ENCODE measurements at regions not wholly inside any gene's neighbourhood (a gene's known extent, or its start where the extent isn't known, plus 50 kb on each side); places are given as distances from the start of the nearest gene placed in this dataset.

DNA sequence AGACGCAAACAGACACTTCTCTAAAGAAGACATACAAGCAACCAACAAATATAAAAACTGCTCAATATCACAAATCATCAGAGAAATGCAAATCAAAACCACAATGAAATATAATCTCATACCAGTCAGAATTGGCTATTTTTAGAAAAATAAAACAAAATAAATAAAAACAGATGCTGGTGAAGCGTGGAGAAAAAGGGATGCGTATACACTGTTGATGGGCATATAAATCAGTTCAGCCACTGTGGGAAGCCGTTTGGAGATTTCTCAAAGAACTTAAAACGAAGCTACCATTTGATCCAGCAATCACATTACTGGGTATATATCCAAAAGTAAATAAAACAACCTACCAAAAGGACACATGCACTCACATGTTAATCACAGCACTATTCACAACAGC lies 206.2 kb downstream of the HNMT start:
- in situ Hi-C loops (cut with HindIII; ENCODE audit: low sequenced_read_pairs), result no loop called here
- TF ChIP-seq, protein P1, sequence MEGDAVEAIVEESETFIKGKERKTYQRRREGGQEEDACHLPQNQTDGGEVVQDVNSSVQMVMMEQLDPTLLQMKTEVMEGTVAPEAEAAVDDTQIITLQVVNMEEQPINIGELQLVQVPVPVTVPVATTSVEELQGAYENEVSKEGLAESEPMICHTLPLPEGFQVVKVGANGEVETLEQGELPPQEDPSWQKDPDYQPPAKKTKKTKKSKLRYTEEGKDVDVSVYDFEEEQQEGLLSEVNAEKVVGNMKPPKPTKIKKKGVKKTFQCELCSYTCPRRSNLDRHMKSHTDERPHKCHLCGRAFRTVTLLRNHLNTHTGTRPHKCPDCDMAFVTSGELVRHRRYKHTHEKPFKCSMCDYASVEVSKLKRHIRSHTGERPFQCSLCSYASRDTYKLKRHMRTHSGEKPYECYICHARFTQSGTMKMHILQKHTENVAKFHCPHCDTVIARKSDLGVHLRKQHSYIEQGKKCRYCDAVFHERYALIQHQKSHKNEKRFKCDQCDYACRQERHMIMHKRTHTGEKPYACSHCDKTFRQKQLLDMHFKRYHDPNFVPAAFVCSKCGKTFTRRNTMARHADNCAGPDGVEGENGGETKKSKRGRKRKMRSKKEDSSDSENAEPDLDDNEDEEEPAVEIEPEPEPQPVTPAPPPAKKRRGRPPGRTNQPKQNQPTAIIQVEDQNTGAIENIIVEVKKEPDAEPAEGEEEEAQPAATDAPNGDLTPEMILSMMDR (IDR thresholded peaks at IDR 0.05; ENCODE audit: low read depth, low read length, missing control alignments), result no peak
- H3K4me3 ChIP-seq (ENCODE audit: low read depth, low read length), result no peak overlapping the region
- no peak for DNase-seq (ENCODE audit: low read depth)

DNA sequence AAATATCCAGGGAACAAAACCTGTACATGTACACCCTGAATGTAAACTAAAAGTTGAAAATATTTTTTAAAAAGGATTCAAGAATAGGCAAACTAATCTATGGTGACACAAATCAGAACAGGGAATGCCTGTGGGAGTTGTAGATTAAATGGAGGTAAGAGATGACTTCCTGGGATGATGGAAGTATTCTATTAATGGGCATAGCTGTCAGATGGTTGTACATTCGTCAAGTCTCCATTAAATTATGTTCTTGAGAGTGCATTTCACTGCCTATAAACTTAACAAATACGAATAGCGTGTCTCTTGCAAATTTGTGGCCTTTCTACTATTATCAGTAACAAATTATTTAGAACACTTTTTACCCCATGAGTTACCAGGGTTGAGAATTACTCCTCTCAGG lies 207.0 kb downstream of the HNMT start:
- DNase-seq (ENCODE audit: low read depth), result no peak
- in situ Hi-C loops (cut with HindIII; ENCODE audit: low sequenced_read_pairs), result no loop called here
- TF ChIP-seq, protein P1 (IDR thresholded peaks at IDR 0.05; ENCODE audit: low read depth, low read length, missing control alignments), result no peak
- no peak overlapping the region for H3K4me3 ChIP-seq (ENCODE audit: low read depth, low read length)

DNA sequence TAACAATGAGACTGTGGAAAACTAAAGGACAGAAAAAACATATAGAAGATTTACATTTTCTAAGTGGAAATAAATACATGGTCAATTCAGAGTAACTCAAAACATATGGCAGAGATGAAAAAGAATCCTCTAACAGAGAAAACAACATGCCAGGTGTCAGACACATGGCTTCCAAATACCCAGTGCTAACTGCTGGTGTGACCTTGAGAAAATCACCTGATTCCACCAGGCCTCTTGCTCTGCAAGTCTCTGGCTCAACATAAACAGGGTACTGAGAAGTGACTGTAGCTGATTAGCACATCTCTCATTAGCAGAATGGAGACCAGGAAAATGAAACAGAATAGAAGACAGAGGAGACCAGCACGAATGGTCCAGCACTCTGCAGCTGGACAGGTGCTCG lies 210.8 kb downstream of the HNMT start:
- H3K4me3 ChIP-seq (ENCODE audit: low read depth, low read length), result no peak overlapping the region
- no peak for DNase-seq (ENCODE audit: low read depth)
- in situ Hi-C loops (cut with HindIII; ENCODE audit: low sequenced_read_pairs), result no loop called here
- TF ChIP-seq, protein P1 (IDR thresholded peaks at IDR 0.05; ENCODE audit: low read depth, low read length, missing control alignments), result no peak

DNA sequence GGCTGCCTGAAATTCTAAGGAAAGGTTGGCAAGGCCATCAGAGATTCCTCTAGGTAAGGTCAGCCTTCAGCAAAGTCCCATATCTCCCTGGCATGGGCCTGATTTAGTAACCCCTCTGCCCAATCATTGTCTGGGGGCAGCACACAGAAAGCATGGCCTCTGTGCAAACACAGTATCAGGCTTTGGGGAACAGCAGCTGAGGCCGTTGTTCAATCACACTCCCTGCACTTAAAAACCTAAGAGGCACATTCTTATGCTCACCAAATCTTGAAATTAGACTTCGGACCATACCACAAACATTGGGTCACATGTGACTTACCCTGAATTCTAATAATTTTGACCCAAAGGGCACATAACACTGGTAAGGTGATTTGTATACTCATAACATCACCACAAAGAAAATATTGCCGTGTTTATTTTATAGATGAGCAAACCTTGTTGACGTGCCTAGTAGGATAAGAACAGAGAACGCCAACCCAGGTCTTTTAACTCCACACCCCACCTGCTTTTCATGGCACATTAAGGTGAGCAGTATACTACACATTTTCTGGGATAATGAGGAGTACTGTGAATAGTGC lies 212.7 kb downstream of the HNMT start:
- TF ChIP-seq, protein P1 (IDR thresholded peaks at IDR 0.05; ENCODE audit: low read depth, low read length, missing control alignments), result no peak
- no peak overlapping the region for H3K4me3 ChIP-seq (ENCODE audit: low read depth, low read length)
- DNase-seq (ENCODE audit: low read depth), result no peak
- in situ Hi-C loops (cut with HindIII; ENCODE audit: low sequenced_read_pairs), result no loop called here

DNA sequence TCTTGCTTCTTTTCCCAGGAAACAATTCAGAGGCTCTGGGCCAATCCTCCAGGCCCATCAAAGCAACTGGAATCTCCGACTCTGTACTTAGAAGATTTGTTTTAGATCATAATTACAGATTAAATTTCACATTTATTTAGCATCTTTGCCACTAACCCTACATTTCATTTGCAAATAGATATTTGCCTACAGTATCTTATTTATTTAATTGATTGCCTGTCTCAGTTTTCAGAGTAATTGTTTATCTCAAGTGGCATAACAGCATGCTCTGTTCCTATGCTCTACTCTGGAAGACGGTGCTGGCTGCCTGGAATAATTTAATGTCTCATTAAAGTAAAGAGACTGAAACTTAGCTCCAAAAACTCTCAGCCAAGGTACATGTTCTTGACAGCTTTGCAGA lies 213.4 kb downstream of the HNMT start:
- DNase-seq (ENCODE audit: low read depth), result no peak
- in situ Hi-C loops (cut with HindIII; ENCODE audit: low sequenced_read_pairs), result no loop called here
- no peak overlapping the region for H3K4me3 ChIP-seq (ENCODE audit: low read depth, low read length)
- TF ChIP-seq, protein P1 (IDR thresholded peaks at IDR 0.05; ENCODE audit: low read depth, low read length, missing control alignments), result no peak

DNA sequence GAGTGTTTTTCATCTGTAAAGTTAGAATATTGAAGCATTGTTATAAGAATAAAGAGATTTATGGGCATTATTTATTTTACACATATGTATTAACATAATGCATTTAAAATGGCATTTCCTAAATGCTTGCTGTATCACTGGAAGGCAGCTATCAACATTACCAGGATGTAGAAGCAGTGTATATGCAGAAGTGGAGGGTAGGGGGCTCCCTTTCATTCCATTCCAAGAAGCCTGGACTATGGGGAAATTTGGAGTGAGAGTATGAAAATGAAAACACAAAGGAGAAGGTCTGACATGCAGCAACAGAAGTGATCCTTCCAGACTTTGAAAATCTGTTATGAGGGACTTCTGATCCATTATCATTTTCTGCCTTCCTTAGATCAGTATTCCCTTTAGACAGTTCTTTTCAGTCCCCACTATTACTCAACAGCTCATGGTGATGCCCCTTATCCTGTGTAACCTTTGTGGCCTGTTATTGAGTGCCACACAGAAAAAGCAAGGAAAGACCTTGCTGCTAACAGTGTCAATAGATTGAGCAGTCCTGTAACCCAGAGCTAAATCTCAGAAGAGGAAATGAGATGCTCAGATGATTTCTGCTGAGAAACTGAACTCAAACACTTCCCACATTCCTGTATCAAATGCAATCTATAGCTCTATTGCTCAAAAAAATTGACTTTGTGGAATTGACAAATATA lies 216.6 kb downstream of the HNMT start:
- TF ChIP-seq, protein P1 (IDR thresholded peaks at IDR 0.05; ENCODE audit: low read depth, low read length, missing control alignments), result peak; percentile 45
- in situ Hi-C loops (cut with HindIII; ENCODE audit: low sequenced_read_pairs), result no loop called here
- DNase-seq (ENCODE audit: low read depth), result no peak
- H3K4me3 ChIP-seq (ENCODE audit: low read depth, low read length), result no peak overlapping the region

Measured in astrocyte of the cerebellum (primary cell).